MG63 (cell line): ENCODE measurements at regions not wholly inside any gene's neighbourhood (a gene's known extent, or its start where the extent isn't known, plus 50 kb on each side); places are given as distances from the start of the nearest gene placed in this dataset.

Experiments used
- DNase-seq: peaks from one replicate; pipeline ENCODE4 v3.0.0-alpha.2; 2020
- H3K27me3 ChIP-seq: fragments of 250-450 bp; sonication (Bioruptor Pico); 2 replicates; pipeline ENCODE4 v1.5.1; 2020; ENCODE audit warnings: mild to moderate bottlenecking, moderate library complexity
- H3K36me3 ChIP-seq: fragments of 250-450 bp; sonication (Bioruptor Pico); 2 replicates; pipeline ENCODE4 v1.5.1; 2020; ENCODE audit warnings: mild to moderate bottlenecking, moderate library complexity
- H3K4me3 ChIP-seq: fragments of 250-450 bp; sonication (Bioruptor Pico); 2 replicates; pipeline ENCODE4 v1.5.1; 2020; ENCODE audit warnings: mild to moderate bottlenecking, moderate library complexity
- H3K9me3 ChIP-seq: fragments of 250-450 bp; sonication (Bioruptor Pico); 2 replicates; pipeline ENCODE4 v1.5.1; 2020; ENCODE audit warnings: mild to moderate bottlenecking, moderate library complexity

DNA sequence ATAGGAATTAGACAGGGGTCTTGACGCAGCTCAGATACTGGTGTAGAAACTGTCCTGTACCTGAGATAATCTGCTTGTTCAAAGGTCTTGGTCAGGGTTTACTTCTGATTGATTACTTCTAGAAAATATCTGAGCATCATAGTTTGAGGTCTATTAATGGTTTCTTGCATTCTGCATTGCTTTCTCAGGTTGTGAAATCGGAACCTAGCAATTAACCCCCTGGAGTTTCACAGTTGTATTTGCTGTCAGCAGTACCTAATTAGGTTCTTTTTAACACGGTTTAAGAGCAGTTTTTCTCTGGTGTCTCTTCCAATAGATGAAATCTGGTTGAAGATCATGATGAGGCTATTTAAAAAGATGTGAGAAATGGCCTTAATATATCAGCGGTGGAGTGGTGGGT, 428.6 kb upstream of the SYT4 start:
- H3K36me3 ChIP-seq = no peaks in the 10 kb centered on the region
- no peaks in the 10 kb centered on the region for H3K9me3 ChIP-seq
- H3K27me3 ChIP-seq = no peaks in the 10 kb centered on the region
- no peak for DNase-seq
- no peak overlapping the region for H3K4me3 ChIP-seq

DNA sequence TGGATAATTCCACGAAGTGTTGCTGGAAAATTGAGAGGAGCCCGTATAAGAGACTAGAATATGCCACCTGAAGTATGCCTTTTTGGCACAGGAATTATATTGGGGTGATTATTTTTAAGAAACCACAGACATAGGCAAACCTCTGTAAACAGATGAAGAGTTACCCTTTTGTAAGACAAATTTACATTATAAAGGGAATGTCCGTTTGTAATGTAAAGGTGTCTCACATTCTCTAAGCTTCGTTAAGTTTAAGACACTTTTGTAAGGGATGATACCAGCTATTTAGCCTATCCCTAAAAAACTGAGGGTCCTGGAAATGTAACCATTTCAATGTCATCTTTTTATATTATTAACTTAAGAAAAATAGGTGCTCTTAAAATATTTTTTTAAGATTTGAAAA, 432.8 kb upstream of the SYT4 start:
- no peak for DNase-seq
- Histone ChIP-seq H3K4me3 (no peak overlapping the region), H3K36me3 (no peaks in the 10 kb centered on the region), H3K9me3 (no peaks in the 10 kb centered on the region), H3K27me3 (no peaks in the 10 kb centered on the region)

DNA sequence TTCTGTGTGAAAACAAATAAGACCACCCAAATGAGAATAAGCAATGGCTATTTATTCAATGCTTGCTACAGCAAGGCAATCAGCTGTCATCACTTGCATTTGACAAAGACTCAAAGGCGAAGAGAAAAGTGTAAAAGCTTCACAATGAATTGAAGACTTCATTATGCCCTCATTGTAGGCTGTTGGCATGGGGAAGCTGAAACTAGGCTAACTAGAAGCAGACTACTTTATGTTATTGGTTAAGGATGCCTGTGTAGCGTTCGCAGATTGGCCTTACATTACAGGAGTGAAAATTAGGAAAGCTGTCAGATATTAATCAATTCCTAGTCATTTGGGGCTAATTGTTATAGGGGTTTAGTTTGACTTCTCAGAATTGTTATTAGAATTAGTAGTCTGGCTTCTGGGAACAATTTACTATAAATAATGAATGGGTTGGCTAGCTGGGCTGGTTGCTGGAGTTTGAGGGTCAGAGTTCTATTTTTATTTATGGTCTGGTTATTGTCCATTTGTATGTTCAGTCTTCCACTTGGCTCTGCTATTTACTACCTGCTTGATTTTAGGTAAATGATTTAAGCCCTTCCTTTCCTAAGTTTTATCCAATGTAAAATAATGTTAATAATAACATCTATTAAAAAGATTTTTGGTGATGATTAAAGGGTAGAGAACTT, 437.2 kb upstream of the SYT4 start:
- DNase-seq = no peak
- Histone ChIP-seq H3K27me3 (no peaks in the 10 kb centered on the region), H3K9me3 (no peaks in the 10 kb centered on the region), H3K4me3 (no peak overlapping the region), H3K36me3 (no peaks in the 10 kb centered on the region)

DNA sequence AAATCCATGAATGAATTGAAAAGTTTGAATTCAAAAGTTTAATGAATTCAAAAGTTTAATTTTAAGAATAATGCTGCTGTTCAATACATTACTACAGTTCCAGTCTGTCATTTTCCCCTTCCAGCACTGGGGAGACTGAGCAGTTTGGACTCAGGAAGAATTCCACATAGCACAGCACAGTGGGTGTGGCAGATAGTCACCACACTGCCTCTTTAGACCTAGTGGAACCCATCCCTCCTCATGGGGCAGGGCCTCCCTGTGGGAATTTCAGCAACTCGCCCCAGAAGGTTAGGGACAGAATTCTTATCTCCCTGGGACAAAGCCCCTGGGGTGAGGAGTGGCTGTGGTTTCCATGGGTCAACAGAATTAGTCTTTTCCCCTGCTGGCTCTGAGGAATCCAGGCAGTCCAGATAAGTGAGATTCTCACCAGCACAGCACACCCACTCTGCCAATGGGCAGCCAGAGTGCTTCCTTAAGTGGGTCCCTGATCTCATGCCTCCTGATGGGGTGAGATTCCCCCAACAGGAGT, 442.0 kb upstream of the SYT4 start:
- Histone ChIP-seq H3K36me3 (no peaks in the 10 kb centered on the region), H3K4me3 (no peak overlapping the region), H3K9me3 (no peaks in the 10 kb centered on the region), H3K27me3 (no peaks in the 10 kb centered on the region)
- DNase-seq = no peak

DNA sequence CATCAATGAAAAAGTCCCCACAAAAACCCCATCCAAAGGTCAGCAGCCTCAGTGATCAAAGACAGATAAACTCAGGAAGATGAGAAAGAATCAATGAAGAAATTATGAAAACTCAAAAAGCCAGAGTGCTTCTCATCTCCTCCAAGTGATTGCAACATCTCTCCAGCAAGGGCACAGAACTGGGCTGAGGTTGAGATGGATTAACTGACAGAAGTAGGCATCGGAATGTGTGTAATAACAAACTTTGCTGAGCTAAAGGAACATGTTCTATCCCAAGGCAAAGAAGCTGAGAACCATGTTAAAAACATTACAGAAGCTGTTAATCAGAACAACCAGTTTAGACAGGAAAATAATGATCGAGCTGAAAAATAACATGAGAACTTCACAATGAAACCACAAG, 442.8 kb upstream of the SYT4 start:
- no peaks in the 10 kb centered on the region for H3K9me3 ChIP-seq
- H3K36me3 ChIP-seq = no peaks in the 10 kb centered on the region
- no peak overlapping the region for H3K4me3 ChIP-seq
- DNase-seq = no peak
- no peaks in the 10 kb centered on the region for H3K27me3 ChIP-seq

DNA sequence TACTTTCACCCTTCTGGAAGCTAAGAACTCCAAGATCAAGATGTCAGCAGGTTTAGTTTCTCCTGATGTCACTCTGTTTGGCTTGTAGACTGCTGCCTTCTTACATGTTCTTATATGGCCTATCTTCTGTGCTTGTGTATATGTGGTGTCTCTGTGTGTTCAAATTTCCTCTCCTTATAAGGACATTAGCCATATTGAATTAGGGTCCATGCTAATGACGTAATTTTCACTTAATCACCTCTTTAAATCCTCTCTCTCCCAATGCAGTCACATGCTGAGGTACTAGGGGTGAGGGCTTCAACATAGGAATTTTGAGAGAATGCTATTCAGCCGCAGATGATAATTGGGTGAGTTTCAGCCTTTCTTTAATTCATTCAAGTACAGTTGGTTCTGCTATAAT, 458.3 kb upstream of the SYT4 start:
- Histone ChIP-seq H3K27me3 (no peaks in the 10 kb centered on the region), H3K4me3 (no peak overlapping the region), H3K36me3 (no peaks in the 10 kb centered on the region), H3K9me3 (no peaks in the 10 kb centered on the region)
- DNase-seq = no peak

DNA sequence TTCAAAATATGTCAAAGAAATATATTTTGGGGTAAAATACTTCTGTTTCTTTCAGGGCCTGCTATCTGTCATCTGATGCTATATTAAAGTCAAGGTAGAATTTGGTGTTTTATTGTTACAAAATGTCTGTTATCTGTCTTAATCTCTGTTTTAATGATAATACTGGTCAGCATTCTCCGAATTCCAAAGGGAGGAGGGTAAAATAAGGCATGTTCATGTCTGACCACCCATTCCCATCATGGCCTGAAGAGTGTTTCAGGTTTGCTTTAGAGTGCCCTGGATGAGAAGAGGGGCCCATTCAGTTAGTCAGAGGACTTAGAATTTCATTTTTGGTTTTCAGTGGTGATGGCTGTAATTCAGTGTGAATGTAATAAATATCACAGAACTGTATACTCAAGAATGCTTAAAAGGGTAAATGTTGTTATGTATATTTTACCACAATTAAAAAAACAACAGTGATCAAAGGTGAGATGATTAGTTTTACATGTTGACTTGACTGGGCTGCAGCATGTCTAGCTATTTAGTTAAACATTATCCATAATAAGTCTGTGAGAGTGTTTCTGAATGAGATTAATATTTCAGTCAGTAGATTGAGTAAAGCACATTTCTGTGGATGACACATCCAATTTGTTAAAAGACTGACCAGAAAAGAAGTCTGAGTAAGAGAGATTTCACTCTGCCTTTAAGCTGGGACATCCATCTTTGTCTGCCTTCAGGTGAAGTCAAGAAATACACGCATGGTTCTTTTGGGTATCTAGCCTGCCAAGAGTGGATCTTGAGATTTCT, 467.9 kb upstream of the SYT4 start:
- Histone ChIP-seq H3K36me3 (no peaks in the 10 kb centered on the region), H3K9me3 (no peaks in the 10 kb centered on the region), H3K4me3 (no peak overlapping the region), H3K27me3 (no peaks in the 10 kb centered on the region)
- DNase-seq = no peak

DNA sequence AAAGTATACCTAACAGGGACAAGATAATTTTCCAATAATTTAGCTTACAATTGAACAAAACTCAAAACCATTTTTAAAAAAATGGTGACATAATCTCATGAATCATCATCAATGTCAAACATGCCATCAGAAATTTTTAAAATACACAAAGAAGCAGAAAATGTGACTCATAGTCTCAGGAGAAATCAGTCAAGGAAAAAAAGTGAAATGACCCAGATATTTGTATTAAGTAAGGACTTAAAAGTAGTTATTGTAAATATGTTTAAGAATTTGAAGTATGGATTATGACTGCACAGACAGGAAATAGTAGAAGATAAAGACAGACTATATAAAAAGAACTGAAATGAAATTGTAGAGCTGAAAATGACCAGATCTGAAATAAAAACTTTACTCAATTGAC, 473.9 kb upstream of the SYT4 start:
- H3K9me3 ChIP-seq = no peaks in the 10 kb centered on the region
- H3K4me3 ChIP-seq = no peak overlapping the region
- no peaks in the 10 kb centered on the region for H3K27me3 ChIP-seq
- no peaks in the 10 kb centered on the region for H3K36me3 ChIP-seq
- no peak for DNase-seq

DNA sequence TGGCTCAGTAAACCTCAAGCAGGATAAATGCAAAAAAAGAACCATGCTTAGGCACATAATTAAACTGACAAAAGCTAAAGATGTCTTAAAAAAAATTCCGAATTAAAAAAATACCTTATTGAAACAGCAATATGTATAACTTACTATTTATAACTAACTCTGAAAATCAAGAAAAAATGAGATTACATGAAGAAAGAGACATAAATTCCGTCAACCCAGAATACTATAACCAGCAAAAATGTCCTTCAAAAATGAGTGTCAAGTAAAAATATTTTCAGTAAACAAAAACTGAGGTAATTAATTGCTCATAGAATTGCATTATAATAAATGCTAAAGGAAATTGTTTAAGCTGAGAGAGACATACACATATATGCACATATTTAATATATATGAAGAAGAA, 474.5 kb upstream of the SYT4 start:
- H3K4me3 ChIP-seq = no peak overlapping the region
- DNase-seq = no peak
- no peaks in the 10 kb centered on the region for H3K36me3 ChIP-seq
- no peaks in the 10 kb centered on the region for H3K27me3 ChIP-seq
- no peaks in the 10 kb centered on the region for H3K9me3 ChIP-seq

DNA sequence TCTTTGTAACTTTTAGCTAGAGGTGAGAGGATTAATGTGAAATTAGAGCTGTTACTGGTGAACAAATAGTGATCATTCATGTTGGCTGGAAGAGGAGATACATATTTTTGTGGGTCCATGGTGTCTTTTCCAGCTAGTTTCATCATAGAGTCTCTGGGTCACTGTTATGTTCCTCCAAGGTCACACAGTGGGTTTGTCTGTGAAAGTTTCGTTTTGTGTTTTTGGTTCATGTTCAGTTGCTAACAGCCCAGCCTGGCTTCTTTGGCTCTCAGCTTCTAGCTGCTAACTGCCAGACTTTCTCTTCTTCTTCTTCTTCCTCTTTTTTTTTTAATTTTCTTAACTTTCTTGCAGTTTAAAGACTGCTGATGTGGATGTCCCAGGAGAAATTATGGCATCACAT, 480.0 kb upstream of the SYT4 start:
- Histone ChIP-seq H3K4me3 (no peak overlapping the region), H3K36me3 (no peaks in the 10 kb centered on the region), H3K9me3 (no peaks in the 10 kb centered on the region), H3K27me3 (no peaks in the 10 kb centered on the region)
- DNase-seq = no peak

DNA sequence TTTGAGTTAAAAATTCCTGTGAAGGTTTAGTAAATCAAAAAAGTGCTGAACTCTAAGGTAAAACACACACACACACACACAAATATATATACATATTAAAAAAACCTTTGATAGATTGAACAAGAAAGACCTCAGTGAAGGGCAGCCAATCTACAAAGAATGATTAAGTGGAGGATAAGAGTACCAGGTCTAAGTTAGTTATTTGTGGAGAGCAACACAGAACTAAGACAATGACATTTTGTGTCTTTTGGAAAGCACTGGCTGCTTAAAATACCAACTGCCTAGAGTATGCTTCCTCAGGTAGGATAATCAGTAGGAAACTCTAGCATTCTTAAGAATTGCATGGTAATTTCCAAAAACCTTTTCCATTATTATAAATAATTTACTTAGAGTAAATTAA, 481.4 kb upstream of the SYT4 start:
- no peak for DNase-seq
- Histone ChIP-seq H3K36me3 (no peaks in the 10 kb centered on the region), H3K9me3 (no peaks in the 10 kb centered on the region), H3K4me3 (no peak overlapping the region), H3K27me3 (no peaks in the 10 kb centered on the region)

DNA sequence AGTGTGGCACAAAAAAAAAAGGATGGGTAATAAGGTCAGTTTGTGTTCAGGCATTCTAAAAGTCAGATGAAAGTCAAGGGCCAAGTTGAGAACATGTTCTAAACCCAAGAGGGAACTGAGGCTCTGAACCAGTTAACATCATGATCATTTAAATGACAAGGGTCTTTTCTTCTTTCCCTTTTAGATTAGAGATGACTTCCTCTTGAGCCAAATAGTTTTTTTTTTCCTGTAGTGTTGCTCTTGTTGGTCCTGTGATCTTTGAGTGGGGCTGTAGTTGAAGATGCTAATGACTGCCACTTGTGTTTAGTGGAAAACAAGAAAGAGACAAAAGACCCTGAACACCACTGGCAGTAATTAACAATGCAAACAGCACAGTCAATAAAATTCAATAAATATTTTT, 482.7 kb upstream of the SYT4 start:
- H3K4me3 ChIP-seq = no peak overlapping the region
- no peaks in the 10 kb centered on the region for H3K27me3 ChIP-seq
- H3K9me3 ChIP-seq = no peaks in the 10 kb centered on the region
- no peaks in the 10 kb centered on the region for H3K36me3 ChIP-seq
- DNase-seq = no peak

DNA sequence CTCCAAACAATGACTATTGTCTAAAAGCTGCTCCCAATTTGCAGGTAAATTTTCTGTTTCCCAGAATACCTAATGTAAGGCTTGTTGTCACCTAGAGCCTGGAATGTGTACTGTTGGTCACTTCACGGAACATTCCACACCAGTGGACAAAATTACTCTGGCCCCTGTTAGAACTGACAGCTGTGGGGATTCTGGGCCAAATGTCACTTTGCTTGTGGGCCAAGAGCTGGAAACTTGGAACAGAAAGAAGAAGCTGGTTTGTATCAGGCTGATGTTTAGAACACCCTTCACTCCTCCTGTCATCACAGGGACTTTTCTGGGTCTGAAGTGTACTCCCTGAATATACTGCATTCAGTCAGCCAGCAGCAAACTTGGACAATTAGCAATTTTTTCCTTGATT, 495.6 kb upstream of the SYT4 start:
- Histone ChIP-seq H3K36me3 (no peaks in the 10 kb centered on the region), H3K27me3 (no peaks in the 10 kb centered on the region)
- DNase-seq = no peak

DNA sequence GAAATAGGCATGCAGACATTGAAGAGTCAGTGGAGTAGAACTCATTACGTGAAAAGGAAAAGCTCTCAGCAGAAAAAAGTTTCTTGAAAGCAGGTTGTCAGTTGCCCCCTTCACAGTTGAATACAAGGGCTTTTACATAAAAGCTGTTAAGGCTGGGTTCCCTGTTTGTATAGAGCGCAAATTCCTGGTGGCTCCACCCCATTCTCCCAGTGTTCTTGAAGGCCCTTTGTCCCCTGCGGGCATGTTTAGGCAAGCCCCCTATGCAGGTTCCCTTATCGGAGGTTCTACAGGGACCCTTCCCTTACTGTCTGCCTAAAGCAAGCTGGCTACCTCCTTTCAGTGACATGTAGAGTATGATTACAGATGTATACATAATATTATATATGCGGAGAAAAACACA, 497.2 kb upstream of the SYT4 start:
- Histone ChIP-seq H3K27me3 (no peaks in the 10 kb centered on the region), H3K36me3 (no peaks in the 10 kb centered on the region), H3K4me3 (no peak overlapping the region), H3K9me3 (no peaks in the 10 kb centered on the region)
- DNase-seq = no peak

More for the DNA sequence above, 495.6 kb upstream of the SYT4 start:
- H3K4me3 ChIP-seq = no peak overlapping the region
- no peaks in the 10 kb centered on the region for H3K9me3 ChIP-seq

DNA sequence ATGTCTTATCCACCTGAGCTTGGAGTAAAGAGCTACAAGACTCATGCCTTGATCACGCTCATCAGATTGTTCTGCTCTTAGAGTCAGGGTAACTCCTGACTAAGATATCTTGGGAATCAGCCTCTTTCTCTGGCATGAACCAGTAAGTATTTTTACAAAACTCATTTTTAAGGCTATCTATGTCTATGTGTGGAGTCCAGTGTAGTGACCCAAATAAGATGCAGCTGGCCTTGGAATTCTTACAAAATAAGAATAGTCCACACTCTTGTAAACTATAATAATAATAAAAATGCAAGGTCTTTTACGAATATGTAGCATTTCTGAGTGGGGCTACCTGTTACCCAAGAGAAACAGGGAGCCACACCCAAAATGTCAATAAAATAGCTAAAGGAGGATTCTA, 498.3 kb upstream of the SYT4 start:
- no peak for DNase-seq
- Histone ChIP-seq H3K9me3 (no peaks in the 10 kb centered on the region), H3K27me3 (no peaks in the 10 kb centered on the region), H3K4me3 (no peak overlapping the region), H3K36me3 (no peaks in the 10 kb centered on the region)

DNA sequence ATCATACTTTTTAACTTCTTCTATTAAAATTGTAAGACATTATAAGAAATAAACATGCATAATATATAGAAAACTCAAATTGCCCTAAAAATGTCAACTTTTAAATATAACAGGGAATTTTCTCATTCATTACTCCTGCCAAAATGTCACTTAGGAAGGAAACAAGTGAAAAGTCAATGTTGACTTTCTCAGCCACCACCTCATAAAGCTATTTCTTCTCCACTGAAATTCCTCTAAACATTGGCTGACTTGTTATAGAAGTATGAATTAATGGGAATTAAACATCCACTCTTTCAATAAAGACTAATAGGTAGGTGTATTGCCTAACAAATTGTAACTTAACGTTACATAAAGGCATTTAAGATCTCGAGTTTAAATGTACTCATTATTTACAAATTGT, 499.7 kb upstream of the SYT4 start:
- Histone ChIP-seq H3K4me3 (no peak overlapping the region), H3K9me3 (no peaks in the 10 kb centered on the region), H3K36me3 (no peaks in the 10 kb centered on the region), H3K27me3 (no peaks in the 10 kb centered on the region)
- DNase-seq = no peak

DNA sequence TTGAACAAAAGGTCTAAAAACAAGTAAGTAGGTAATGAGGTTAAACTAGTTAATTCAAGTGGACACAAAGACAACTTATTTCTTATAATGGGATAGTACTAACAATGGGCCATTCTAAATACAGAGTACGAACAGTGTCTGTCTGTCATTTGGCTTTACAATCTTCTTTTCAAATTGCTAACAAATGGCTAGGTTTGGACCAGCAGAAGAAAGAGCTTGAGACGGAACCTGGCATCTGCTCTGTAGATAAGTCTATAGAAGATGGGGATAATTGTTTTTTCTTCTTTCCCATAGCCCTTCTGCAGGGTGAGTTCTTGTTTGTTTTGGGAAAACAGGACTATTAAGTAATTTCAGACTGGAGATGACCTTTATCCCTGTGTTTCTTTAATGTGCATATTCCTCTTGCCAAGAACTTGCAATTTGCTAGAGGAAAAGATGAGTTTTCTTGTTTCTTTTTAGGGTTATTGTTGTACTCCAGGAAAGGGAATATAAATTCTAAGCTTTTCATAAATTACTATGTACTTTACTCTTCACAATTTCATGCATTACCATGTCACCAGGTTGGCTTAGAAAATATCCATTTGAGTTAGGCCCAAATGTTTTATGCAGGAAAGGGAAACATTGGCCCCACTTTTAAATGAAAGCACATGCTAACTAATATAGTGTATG, 500.5 kb upstream of the SYT4 start:
- no peaks in the 10 kb centered on the region for H3K36me3 ChIP-seq
- DNase-seq = no peak
- no peaks in the 10 kb centered on the region for H3K27me3 ChIP-seq
- no peak overlapping the region for H3K4me3 ChIP-seq
- H3K9me3 ChIP-seq = no peaks in the 10 kb centered on the region
